ENCODE measurements at regions not wholly inside any gene's neighbourhood (a gene's known extent, or its start where the extent isn't known, plus 50 kb on each side); places are given as distances from the start of the nearest gene placed in this dataset.

GRCh38 chr17:17398188-17398942 is 78.4 kb upstream of the MED9 start:
- no peak for DNase-seq

DNA sequence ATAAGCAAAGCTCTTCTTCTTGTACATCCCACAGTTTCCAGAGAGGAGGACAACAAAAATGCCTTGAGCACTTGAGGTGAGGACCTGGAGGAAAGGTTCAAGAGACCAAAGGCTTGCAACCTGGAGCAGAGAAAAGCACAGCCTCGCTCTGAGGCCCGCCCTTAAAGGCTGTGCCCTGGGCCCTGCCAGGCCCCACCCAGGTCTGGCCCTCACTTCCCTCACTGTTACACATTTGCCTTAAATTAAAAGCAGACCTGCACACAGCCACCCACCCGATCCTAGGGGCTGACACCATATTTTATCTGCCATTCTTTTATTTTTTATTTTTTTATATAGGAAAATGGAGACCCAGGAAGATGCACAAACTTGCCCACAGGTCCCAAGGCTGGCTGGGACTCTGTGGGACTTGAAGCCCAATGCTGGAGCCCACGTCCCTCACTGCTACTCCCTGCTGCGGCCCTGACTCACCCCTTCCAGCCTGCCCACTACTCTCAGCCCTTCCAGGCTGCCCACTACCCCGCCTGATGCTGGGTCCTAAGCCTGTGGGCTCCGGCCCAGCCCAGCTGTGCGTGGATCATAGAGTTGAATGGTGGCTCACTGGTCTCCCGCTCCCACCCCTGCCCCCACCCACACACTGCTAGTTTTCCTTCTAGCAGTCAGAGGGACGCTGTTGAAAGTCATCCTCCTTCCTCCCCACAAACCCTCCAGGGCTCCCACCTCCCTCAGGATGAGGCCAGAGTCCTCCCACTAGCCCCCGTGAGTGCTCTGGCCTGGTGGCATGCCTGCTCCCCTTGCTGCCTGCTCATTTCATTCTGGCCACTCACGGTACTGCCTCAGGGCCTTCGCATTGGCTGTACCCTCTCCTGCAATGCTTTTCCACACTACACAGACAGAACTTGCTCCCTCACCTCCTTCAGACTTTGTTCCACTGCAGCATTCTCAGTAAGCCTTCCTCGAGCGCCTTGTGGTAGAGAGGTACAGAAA is 77.6 kb upstream of the MED9 start:
- no peak for DNase-seq

DNA sequence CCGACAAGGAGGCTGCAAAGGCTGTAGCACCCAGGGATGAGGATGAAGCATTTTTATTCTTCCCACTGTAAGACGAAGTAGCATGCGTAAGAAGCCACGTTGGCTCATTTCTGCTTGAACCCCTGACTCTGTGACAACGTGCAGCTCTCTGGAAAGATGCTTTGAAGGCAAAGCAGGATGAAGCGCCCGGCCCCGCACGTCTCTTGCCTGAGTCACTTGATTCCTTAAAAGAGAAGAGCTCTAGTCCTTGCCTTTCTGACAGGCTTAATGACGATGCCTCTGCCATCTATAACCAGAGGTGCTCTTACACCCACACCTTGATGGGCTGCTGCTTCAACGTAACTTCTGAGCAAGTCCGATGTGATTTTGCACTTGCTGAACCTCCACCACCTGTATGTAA is 76.7 kb upstream of the MED9 start:
- DNase-seq: no peak

DNA sequence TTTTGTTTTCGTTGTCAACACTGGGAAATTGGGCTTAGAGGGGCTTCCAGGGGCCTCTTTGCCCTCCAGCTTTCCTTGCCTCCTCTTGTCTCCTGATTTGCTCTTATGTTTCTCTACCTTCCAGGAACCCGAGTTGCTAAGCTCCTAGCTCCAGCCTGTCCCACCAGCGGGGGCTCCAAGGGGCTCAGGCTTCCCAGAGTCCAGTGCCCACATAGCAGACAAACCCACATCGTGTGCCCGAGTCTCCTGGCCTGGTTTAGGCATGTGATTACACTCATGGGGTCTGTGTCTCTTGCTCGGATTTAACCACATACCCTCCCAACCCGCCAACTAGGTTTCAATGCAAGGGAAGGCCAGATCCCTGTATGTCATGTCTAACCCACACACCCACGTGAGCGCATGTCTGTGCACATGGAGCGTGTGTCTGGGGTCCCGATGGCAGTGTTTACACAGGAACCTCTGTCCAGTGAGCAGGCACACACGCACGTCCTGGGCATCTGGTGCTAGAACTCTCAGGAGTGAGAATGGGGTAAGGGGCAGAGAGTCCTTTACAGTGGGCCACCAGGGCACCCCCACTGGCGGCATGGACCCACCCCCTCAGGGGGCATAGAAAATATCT is 76.1 kb upstream of the MED9 start:
- DNase-seq: no peak

DNA sequence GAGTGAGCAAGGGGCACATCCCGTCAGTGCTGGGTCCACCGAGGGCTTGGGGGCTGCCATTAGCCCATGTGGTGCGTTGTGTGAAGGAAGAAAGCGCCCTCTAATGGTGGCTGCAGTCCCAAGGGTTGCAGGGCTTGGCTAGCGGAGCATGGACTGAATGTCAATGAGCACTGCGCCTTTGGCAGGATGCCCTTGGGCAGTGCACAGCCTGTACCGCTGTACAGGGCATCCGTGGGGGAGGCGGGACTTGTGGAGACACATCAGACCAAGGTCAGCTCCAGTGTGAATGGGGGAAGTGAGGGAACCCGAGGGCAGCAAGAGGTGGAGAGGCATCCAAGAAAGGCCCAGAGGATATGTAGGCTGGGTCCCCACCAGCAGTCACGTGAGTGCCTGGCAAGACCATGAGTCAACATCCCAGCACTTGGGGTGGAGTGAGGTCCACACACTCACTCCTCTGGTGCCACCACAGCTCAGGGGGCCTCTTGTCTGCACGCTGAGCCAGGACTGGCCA is 75.5 kb upstream of the MED9 start:
- DNase-seq: peak; percentile 47

GRCh38 chr17:17402558-17402957 is 74.2 kb upstream of the MED9 start:
- peak; percentile 36 for DNase-seq

DNA sequence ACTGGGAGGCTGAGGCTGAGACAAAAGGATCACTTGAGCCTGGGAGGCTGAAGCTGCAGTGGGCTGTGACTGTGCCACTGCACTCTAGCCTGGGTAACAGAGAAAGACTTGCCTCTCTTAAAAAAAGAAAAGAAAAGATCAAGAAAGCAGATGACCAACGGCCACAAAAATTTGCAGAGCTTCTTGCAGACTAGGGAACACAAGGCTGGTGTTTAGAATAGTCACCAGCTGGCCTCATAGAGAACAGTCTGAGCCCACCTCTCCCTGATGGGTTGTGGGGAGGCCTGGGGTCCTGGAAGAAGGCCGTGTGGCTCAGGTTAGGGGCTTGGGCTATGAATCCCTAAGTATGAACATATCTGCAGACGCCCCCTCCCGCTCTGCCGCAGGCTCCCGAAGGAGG is 73.7 kb upstream of the MED9 start:
- no peak for DNase-seq

GRCh38 chr17:17403899-17404576 is 72.8 kb upstream of the MED9 start:
- DNase-seq: no peak

DNA sequence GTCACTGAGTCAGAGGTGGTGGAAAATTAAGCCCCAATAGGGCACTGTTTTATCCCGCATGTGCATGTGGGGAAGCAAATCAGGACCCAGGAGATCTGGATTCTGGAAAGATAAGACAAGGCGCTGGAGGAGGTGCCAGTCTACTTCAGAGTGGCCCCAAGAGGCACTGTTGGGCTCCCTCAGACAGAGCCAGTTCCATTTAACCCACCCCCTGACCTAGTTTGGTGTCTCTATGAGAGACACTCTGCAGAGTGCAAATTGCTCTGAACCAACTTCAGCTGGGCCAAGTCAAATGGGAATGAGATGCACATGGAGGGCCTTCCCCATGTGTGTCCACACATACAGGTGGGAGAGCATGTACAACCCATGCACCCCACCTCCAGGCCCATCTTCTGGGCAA is 71.1 kb upstream of the MED9 start:
- no peak for DNase-seq

DNA sequence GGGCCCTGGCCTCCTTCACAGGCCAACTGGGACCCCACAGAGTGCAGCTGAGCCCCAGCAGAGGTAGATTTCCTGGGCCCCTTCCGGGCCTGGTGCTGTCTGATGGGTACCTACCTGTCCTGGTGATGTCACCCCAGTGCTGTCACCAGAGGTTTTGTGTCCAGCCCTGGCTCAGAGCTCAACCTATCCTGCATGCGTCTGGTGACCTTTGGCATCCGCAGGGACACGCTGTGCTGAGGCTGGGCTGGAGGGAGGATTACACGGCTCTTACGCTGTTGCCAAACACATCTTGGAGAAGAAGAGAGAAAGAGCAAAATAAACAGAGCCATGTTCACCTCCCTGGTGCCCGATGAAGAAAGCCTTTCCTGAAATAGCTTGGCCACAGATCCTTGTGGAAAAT is 70.6 kb upstream of the MED9 start:
- DNase-seq: no peak

DNA sequence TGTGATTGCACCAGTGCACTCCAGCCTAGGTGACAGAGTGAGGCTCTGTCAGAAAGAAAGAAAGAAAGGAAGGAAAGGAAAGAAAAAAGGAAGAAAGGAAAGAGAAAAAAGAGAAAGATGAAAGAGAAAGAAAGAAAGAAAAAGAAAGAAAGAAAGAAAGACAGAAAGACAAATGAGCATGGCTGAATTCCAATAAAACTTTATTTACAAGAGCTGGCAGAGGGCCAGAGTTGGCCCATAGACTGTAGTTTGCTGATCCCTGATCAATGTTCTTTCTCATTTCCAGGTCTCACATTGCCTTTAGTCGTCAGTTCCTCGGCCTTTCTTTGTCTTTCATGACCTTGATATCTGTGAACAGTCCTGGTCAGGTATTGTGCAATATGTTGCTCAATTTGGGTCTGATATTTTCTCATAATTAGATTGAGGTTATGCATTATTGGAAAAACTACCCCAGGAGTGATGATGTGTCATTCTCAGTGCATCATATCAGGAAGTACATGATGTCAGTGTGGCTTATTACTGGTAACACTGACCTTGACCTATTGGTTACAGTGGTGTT is 68.5 kb upstream of the MED9 start:
- no peak for DNase-seq

DNA sequence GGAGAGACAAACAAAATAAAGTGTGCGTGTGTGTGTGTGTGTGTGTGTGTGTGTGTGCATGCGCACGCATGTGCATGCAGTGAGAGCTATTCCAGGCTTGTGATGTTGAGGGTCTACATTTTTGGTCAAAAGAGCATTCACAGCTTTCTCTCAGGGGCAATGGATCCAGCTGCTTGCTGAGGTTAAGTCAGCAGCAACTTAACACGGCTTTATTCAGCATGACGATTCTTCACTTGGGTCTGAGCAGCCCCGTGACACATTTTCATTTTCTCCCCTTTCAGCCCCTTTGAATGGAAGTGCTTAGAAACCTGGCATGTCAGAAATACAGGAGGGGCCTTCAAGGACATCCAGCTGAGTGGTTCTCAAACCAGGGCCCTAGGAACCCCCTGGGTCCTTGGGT is 66.4 kb upstream of the MED9 start:
- DNase-seq: no peak

DNA sequence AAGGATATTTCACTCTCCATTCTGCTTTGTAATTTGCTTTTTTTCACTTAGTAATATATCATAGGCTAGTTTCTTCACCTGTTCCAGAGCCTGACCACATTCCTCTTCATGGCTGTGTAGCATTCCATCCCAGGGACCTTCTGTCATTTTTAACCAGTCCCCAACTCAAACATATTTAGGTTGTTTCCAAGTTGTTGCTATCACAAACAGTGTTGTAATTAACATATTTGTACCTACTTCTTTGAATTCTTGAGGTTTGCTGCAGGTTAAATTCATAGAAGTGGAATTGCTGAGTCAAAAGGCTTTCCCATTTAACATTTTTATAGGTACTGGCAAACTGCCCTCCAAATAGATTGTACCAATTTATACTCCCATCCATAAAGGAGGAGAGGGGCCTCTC is 65.1 kb upstream of the MED9 start:
- no peak for DNase-seq

DNA sequence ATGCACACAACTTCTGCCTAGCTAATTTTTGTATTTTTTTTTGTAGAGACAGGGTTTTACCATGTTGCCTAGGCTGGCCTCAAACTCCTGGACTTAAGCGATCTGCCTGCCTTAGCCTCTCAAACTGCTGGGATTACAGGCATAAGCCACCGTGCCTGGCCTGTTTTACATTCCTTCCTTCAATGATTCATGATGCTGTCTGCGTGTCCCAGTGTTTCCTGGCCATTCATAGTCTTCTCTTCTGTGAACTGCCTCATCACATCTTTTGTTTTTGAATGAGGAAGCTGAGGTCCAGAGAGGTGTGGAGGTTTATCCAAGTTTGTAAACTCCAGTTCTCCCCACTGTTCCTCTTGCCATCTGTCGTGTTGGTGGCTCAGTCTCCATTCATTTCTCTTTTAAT is 64.5 kb upstream of the MED9 start:
- peak; percentile 82 for DNase-seq

GRCh38 chr17:17413215-17413792 is 63.5 kb upstream of the MED9 start:
- DNase-seq: no peak

- DNase-seq: no peak
Measured at GRCh38 chr17:17413821-17414220, 63.0 kb upstream of the MED9 start.

DNA sequence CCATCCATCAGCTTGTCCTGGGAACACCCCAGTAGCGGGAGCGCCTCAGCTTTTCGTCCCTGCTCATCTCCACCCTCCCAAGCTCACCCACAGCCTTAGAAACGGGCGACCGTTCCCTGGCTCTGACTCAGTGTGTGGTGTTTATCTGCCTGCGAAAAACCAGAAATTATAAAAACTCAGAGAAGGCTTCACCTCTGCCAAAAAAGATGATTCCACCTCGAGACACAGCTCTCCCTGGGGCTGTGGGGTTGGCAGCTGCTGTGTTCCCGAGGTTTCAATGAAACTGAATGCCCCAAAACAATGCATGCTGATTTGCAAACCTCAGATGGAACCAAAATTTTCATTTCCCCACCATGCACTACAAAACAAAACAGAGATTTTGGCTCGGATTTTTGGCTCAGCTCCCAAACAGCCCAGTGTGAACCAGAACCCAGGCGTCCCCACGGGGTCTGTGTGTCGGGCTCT is 62.4 kb upstream of the MED9 start:
- peak; percentile 38 for DNase-seq

- DNase-seq: no peak
Measured at GRCh38 chr17:17415006-17415405, 61.8 kb upstream of the MED9 start.

DNA sequence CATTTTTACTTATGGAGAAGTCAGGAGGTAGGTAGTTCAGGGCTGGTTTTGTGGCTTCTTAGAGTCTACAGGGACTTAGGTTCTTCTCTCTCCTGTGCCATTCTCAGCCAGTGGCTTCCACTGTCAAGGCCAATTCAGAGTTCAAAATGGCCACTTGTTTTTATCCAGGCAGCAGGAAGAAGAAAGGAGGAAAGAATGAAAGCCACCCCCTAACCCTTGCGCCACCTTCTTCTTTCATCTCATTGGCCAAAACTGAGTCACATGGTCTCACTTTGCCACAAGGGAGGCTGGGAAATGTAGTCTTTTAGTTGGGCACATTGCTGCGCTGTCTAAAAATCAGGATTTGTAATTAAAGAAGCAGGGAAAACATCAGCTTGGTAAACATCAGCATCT is 60.8 kb upstream of the MED9 start:
- peak; percentile 79 for DNase-seq

- peak; percentile 77 for DNase-seq
Measured at GRCh38 chr17:17416400-17417360, 60.1 kb upstream of the MED9 start.
